HEK293T (cell line): ENCODE measurements at regions not wholly inside any gene's neighbourhood (a gene's known extent, or its start where the extent isn't known, plus 50 kb on each side); places are given as distances from the start of the nearest gene placed in this dataset.

Experiments used
- CTCF ChIA-PET: fragments of 350-600 bp; formaldehyde crosslinking; extraction: SDS; loops from one replicate; lab custom pipeline; 2021; ENCODE audit warnings: antibody characterized with exemption, inconsistent platforms; lab: Yijun Ruan, JAX
- POLR2A ChIA-PET: fragments of 350-600 bp; formaldehyde crosslinking; extraction: SDS; loops from one replicate; lab custom pipeline; 2020; ENCODE audit warnings: antibody characterized with exemption, inconsistent platforms; lab: Yijun Ruan, JAX
- DNase-seq: peaks from one replicate; pipeline ENCODE4 v3.0.0; 2012; ENCODE audit warnings: mixed read lengths; ENCODE audit errors: extremely low spot score
- ARNT ChIP-seq: fragments of 450-650 bp; IDR thresholded peaks from 2 replicates; pipeline ENCODE4 v1.6.1; 2017; ENCODE audit warnings: mild to moderate bottlenecking
- BHLHE40 ChIP-seq: fragments of 450-650 bp; IDR thresholded peaks from 2 replicates; pipeline ENCODE4 v1.6.1; 2016; ENCODE audit warnings: mild to moderate bottlenecking, moderate library complexity, borderline replicate concordance
- CTBP1 ChIP-seq: fragments of 450-650 bp; IDR thresholded peaks from 2 replicates; pipeline ENCODE4 v1.6.1; 2016; ENCODE audit warnings: borderline replicate concordance
- ELF4 ChIP-seq: fragments of 450-650 bp; IDR thresholded peaks from 2 replicates; pipeline ENCODE4 v1.6.1; 2017; ENCODE audit warnings: antibody characterized with exemption
- FOXA1 ChIP-seq: fragments of 450-650 bp; IDR thresholded peaks from 2 replicates; pipeline ENCODE4 v1.6.1; 2016; ENCODE audit warnings: mild to moderate bottlenecking
- FOXK2 ChIP-seq: fragments of 450-650 bp; IDR thresholded peaks from 2 replicates; pipeline ENCODE4 v1.6.1; 2016; ENCODE audit warnings: mild to moderate bottlenecking
- FOXM1 ChIP-seq: fragments of 450-650 bp; IDR thresholded peaks from 2 replicates; pipeline ENCODE4 v1.6.1; 2017; ENCODE audit warnings: mild to moderate bottlenecking, borderline replicate concordance
- HDGF ChIP-seq: fragments of 450-650 bp; IDR thresholded peaks from 2 replicates; pipeline ENCODE4 v1.6.1; 2017; ENCODE audit warnings: antibody characterized with exemption, borderline replicate concordance
- L3MBTL2 ChIP-seq: fragments of 450-650 bp; conservative IDR thresholded peaks from 2 replicates; pipeline ENCODE4 v1.6.1; 2016; ENCODE audit warnings: mild to moderate bottlenecking
- LEF1 ChIP-seq: fragments of 450-650 bp; IDR thresholded peaks from 2 replicates; pipeline ENCODE4 v1.6.1; 2017; ENCODE audit warnings: mild to moderate bottlenecking, borderline replicate concordance
- NFRKB ChIP-seq: fragments of 450-650 bp; IDR thresholded peaks from 2 replicates; pipeline ENCODE4 v1.6.1; 2016; ENCODE audit warnings: mild to moderate bottlenecking, moderate library complexity
- SP1 ChIP-seq: fragments of 450-650 bp; IDR thresholded peaks from 2 replicates; pipeline ENCODE4 v1.6.1; 2017
- SUZ12 ChIP-seq: fragments of 450-650 bp; IDR thresholded peaks from 2 replicates; pipeline ENCODE4 v1.6.1; 2016; ENCODE audit warnings: mild to moderate bottlenecking
- TARDBP ChIP-seq: fragments of 450-650 bp; IDR thresholded peaks from 2 replicates; pipeline ENCODE4 v1.6.1; 2016
- ZNF384 ChIP-seq: fragments of 450-650 bp; IDR thresholded peaks from 2 replicates; pipeline ENCODE4 v1.6.1; 2016
- TF ChIP-seq, protein P1 (sequence below): fragments of 450-650 bp; IDR thresholded peaks from 2 replicates; pipeline ENCODE4 v1.6.1; 2016

DNA sequence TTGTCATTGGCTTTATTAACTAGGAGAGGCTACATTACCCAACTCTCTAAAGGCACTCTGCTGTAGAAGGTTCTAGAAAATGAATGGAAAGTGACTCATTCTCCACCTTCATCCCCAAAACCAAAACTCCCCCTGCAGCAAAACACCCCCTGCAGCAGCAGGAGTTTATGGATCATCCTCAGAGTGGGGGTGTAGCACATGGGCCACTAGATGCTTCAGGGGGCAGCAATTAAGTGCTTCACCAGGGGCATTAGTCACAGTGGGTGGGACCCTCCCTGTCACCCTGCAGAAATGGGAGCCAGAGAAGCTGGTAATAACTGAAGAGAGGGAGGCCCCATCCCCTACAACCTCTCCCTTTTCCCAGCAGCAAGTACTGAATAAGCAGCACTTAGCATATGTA, 64.5 kb upstream of the MED4 start:
- no peak for TF ChIP-seq ARNT
- no peak for TF ChIP-seq FOXM1
- no peak for TF ChIP-seq TARDBP
- no peak for TF ChIP-seq HDGF
- TF ChIP-seq, protein P1, sequence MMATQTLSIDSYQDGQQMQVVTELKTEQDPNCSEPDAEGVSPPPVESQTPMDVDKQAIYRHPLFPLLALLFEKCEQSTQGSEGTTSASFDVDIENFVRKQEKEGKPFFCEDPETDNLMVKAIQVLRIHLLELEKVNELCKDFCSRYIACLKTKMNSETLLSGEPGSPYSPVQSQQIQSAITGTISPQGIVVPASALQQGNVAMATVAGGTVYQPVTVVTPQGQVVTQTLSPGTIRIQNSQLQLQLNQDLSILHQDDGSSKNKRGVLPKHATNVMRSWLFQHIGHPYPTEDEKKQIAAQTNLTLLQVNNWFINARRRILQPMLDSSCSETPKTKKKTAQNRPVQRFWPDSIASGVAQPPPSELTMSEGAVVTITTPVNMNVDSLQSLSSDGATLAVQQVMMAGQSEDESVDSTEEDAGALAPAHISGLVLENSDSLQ, result no peak
- TF ChIP-seq ZNF384, result no peak
- no peak for TF ChIP-seq CTBP1
- TF ChIP-seq BHLHE40, result no peak
- no peak for TF ChIP-seq SUZ12
- TF ChIP-seq NFRKB, result no peak
- TF ChIP-seq LEF1, result no peak
- POLR2A ChIA-PET, result no interaction called here
- CTCF ChIA-PET, result no interaction called here
- DNase-seq, result no peak

DNA sequence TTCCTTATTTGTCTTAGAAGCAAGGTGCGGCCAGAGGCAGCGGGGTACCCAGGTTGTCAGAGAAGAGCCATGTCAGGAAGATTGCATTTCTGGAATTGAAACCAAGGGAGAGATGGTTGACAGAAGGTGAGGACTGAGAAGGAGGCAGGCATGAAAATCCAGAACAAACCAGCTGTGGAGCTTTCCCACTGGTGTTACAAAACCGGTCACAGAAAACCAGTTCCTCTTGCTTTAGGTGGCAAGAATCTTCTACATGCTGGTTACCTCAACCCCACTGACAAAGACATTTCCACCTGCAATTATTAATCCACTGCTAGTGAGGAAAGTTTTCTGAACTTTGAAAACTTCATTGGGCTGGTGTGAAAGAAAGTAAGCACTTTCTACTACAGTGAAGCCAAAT, 64.0 kb upstream of the MED4 start:
- CTCF ChIA-PET, result interaction anchor here (0.7 kb wide), 1 partner anchor 485 kb away, joined by 4 read pairs; no protein-coding TSS in a partner anchor
- POLR2A ChIA-PET, result no interaction called here
- no peak for DNase-seq
- TF ChIP-seq LEF1 (no peak), BHLHE40 (no peak), L3MBTL2 (no peak), ARNT (no peak), NFRKB (no peak), SP1 (no peak), CTBP1 (no peak), FOXK2 (no peak), FOXA1 (no peak), HDGF (no peak), ZNF384 (no peak), TARDBP (no peak), SUZ12 (no peak), FOXM1 (no peak), ELF4 (no peak)
- TF ChIP-seq, protein P1, result no peak

DNA sequence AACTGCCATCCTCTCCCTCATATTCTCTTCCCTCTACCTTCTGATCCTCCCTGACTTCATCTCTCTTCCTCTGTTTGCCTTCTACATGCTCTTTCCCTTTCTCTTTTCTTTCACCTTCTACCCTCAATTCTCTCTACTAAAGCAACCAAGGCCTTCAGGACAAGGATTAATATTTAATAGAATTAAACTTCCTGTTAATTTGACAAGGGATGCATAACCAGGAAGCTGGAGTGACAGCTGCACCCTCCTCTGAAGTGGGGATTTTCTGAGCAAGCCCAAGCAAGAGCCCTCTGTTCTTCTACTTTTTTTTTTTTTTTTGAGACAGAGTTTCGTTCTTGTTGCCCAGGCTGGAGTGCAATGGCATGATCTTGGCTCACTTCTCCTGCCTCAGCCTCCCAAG, 63.4 kb upstream of the MED4 start:
- POLR2A ChIA-PET, result no interaction called here
- CTCF ChIA-PET, result interaction anchor here (0.7 kb wide), 1 partner anchor 484 kb away, joined by 4 read pairs; no protein-coding TSS in a partner anchor
- no peak for DNase-seq
- TF ChIP-seq LEF1 (no peak), SUZ12 (no peak), FOXM1 (no peak), BHLHE40 (no peak), ZNF384 (no peak), ARNT (no peak), FOXK2 (no peak), ELF4 (no peak), L3MBTL2 (no peak), TARDBP (no peak), SP1 (no peak), NFRKB (no peak), FOXA1 (no peak), CTBP1 (no peak), HDGF (no peak)
- TF ChIP-seq, protein P1, result no peak

DNA sequence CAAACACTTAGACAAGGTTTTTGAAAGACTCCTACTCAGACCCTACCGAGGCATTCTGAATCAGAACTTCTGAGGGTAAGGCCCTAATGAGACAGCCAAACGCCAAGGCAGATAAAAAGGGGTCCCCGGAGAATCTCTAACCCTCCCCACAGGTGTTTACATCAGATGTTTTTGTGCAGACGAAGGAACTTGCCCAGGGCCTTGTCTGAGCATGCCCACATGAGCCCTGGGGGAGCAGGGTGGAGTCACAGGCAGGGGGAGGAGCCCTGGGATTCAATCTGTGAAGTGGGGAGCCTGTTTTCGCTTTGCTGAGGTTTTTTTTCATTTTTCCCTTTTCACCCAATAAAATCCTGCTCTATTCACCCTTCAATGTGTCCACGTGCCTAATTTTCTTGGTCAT, 61.6 kb upstream of the MED4 start:
- TF ChIP-seq FOXM1 (no peak), ELF4 (no peak), BHLHE40 (no peak), CTBP1 (no peak), ZNF384 (no peak), SUZ12 (no peak), HDGF (no peak), TARDBP (no peak), LEF1 (no peak)
- no peak for DNase-seq
- CTCF ChIA-PET, result no interaction called here
- POLR2A ChIA-PET, result no interaction called here

DNA sequence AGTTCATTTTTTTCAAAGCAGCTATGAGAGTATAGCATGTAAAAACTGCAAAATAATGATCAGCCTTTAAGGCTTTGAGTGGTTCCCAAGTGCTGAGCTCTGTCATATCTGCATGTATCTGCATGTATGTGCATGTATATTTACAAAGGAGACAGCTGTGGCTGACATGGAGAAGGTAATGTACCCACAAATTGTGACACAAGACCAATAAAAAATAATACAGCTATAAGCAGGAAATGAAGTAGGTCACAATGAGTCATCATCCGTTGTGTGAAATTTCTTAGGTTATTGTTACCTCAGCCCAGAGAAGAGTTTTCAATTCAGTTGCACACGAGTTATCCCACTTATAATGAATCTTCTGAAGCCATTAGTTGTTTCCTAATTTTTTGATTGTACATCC, 60.9 kb upstream of the MED4 start:
- ChIA-PET CTCF (no interaction called here), POLR2A (no interaction called here)
- DNase-seq, result no peak
- TF ChIP-seq ZNF384 (no peak), SUZ12 (no peak), HDGF (no peak), NFRKB (no peak), L3MBTL2 (no peak), FOXA1 (no peak), FOXK2 (no peak), CTBP1 (no peak), SP1 (no peak), BHLHE40 (no peak), FOXM1 (no peak), ARNT (no peak), LEF1 (no peak), TARDBP (no peak), ELF4 (no peak)
- TF ChIP-seq, protein P1, result no peak

DNA sequence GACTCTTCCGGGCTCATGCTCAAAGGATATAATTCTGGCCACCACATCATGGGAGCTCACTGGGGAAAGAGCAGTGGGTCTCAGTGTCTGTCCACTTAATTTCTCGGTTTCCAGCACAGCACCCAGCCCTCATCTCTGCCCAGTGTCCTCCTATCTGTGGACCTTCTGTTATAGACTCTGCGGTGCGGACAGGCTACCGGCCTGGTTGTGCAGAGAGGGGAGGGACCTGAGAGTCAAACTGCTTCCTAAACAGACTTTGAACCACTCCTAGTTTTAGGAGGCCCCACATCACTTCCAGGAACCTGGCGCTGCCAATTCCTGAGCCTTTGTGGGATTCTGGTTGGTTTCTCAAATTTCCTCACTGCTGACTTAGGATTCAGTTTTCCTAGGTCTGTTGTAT, 59.8 kb upstream of the MED4 start:
- ChIA-PET CTCF (no interaction called here), POLR2A (no interaction called here)
- no peak for TF ChIP-seq NFRKB
- no peak for TF ChIP-seq TARDBP
- TF ChIP-seq LEF1, result no peak
- no peak for TF ChIP-seq FOXM1
- no peak for TF ChIP-seq CTBP1
- no peak for TF ChIP-seq ELF4
- TF ChIP-seq, protein P1, result no peak
- TF ChIP-seq ARNT, result no peak
- no peak for TF ChIP-seq FOXK2
- no peak for TF ChIP-seq HDGF
- TF ChIP-seq SP1, result no peak
- no peak for TF ChIP-seq BHLHE40
- no peak for TF ChIP-seq SUZ12
- no peak for DNase-seq
